Bronchial epithelial cell (primary cell): ENCODE measurements at regions not wholly inside any gene's neighbourhood (a gene's known extent, or its start where the extent isn't known, plus 50 kb on each side); places are given as distances from the start of the nearest gene placed in this dataset.

ENCODE experiments used
- DNase-seq: peaks from one replicate; pipeline ENCODE4 v3.0.0-alpha.2; 2010; ENCODE audit warnings: low read depth
- FAIRE-seq: peaks from 2 replicates; lab custom pipeline; 2011; peaks lifted over from hg19 to GRCh38; lab: Jason Lieb, UNC
- H3K27me3 ChIP-seq: 2 replicates; pipeline ENCODE4 v1.5.1; 2011; ENCODE audit warnings: low read length; ENCODE audit not compliant: control insufficient read depth, insufficient read depth
- H3K36me3 ChIP-seq: 2 replicates; pipeline ENCODE4 v1.5.1; 2011; ENCODE audit warnings: low read length; ENCODE audit not compliant: control insufficient read depth, insufficient read depth
- H3K4me3 ChIP-seq: 2 replicates; pipeline ENCODE4 v1.5.1; 2011; ENCODE audit warnings: mild to moderate bottlenecking, low read depth, low read length, control low read depth
- CTCF ChIP-seq: IDR thresholded peaks from 2 replicates; pipeline ENCODE4 v1.5.1; 2011; ENCODE audit warnings: mild to moderate bottlenecking, moderate library complexity, low read length, control low read depth, inconsistent platforms; ENCODE audit not compliant: insufficient read depth, severe bottlenecking

DNA sequence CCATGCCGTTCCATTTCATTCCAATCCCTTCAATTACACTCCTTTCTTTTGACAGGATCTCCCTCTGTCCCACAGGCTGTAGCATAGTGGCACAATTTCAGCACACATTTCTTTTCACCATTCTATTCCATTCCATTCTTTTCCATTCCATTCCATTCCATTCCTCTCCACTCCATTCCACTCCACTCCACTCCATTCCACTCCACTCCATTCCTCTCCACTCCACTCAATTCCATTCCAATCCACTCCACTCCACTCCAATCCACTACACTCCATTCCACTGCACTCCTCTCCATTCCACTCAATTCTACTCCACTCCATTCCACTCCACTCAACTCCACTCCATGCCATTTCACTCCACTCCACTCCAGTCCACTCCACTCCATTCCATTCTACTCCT lies 1495.1 kb downstream of the TSPY10 start:
- no peaks in the 10 kb centered on the region for H3K36me3 ChIP-seq
- FAIRE-seq (no peak), DNase-seq (no peak)
- no peak for TF ChIP-seq CTCF
- no peak overlapping the region for H3K4me3 ChIP-seq
- no peaks in the 10 kb centered on the region for H3K27me3 ChIP-seq

- no peak for DNase-seq
- no peaks in the 10 kb centered on the region for H3K27me3 ChIP-seq
- TF ChIP-seq CTCF = no peak
- H3K36me3 ChIP-seq = no peaks in the 10 kb centered on the region
- H3K4me3 ChIP-seq = no peak overlapping the region
- no peak for FAIRE-seq
Observed at GRCh38 chrY:11044234-11044883, 1516.7 kb downstream of the TSPY10 start.

- Histone ChIP-seq H3K36me3 (no peaks in the 10 kb centered on the region), H3K27me3 (no peaks in the 10 kb centered on the region), H3K4me3 (no peak overlapping the region)
- DNase-seq = no peak
- no peak for FAIRE-seq
- TF ChIP-seq CTCF = no peak
Observed at GRCh38 chrY:11063486-11063885, 1535.8 kb downstream of the TSPY10 start.

DNA sequence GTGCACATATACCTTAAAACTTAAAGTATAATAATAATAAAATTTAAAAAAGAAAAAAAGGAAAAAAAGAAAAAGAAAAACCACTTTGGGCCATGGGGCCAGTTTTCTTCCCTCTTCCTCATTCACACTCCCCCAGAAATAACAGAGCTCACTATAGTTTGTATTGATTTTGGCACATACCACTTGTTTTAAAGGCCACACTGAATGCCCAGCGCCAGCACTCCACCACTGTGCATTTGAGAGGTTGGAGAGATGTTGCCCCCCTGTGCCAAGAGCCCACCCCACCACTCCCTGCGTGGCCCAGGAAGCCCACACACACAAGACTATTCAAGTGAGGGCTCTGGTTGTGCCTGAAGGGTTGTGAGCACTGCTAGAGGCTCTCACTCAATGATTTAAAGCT lies 1536.3 kb downstream of the TSPY10 start:
- DNase-seq (no peak), FAIRE-seq (no peak)
- no peaks in the 10 kb centered on the region for H3K36me3 ChIP-seq
- no peak for TF ChIP-seq CTCF
- H3K4me3 ChIP-seq = no peak overlapping the region
- no peaks in the 10 kb centered on the region for H3K27me3 ChIP-seq

- DNase-seq = no peak
- TF ChIP-seq CTCF = no peak
- no peaks in the 10 kb centered on the region for H3K27me3 ChIP-seq
- no peak for FAIRE-seq
- H3K4me3 ChIP-seq = no peak overlapping the region
- no peaks in the 10 kb centered on the region for H3K36me3 ChIP-seq
Observed at GRCh38 chrY:11064376-11064775, 1536.7 kb downstream of the TSPY10 start.

DNA sequence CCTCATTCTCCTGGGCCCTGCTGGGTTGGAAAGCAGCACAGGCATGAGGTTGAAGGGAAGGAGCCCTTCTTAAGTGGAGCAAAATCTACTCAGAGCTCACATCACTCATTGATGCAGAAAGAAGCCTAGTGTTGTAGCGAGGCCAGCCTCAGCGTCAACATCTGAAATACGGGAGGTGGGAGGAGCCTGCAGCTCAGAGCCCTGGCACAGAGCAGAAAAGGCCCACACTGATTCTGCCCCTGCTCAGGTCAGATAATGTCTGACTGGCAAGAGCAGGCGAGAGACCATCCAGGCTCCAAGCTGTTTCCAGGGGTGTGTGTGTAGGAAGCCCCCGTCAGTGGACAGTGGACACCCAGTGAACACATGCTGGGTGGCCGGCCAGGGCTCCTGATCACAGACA lies 1541.6 kb downstream of the TSPY10 start:
- no peak for TF ChIP-seq CTCF
- Histone ChIP-seq H3K27me3 (no peaks in the 10 kb centered on the region), H3K36me3 (no peaks in the 10 kb centered on the region), H3K4me3 (no peak overlapping the region)
- DNase-seq (no peak), FAIRE-seq (no peak)
